Skeletal muscle tissue (tissue), 3 donors: ENCODE measurements at regions not wholly inside any gene's neighbourhood (a gene's known extent, or its start where the extent isn't known, plus 50 kb on each side); places are given as distances from the start of the nearest gene placed in this dataset.

Source experiments
- H3K27ac ChIP-seq: one replicate; pipeline ENCODE4 v1.7.0; 2013; ENCODE audit warnings: mild to moderate bottlenecking, low read depth, low read length, inconsistent platforms
- H3K27me3 ChIP-seq, 3 donors: one replicate each; pipeline ENCODE4 v1.7.0; 2013; ENCODE audit warnings: low read length in 3 of 3; ENCODE audit not compliant: control insufficient read depth in 3 of 3, insufficient read depth in 3 of 3
- H3K36me3 ChIP-seq, 3 donors: one replicate each; pipeline ENCODE4 v1.7.0; 2013; ENCODE audit warnings: low read length in 3 of 3; ENCODE audit not compliant: control insufficient read depth in 3 of 3, insufficient read depth in 3 of 3
- H3K4me1 ChIP-seq, 3 donors: one replicate each; pipeline ENCODE4 v1.7.0; 2013; ENCODE audit warnings: low read length in 3 of 3, mild to moderate bottlenecking in 3 of 3; ENCODE audit not compliant: control insufficient read depth in 3 of 3, insufficient read depth in 3 of 3
- H3K4me3 ChIP-seq, 3 donors: one replicate each; pipeline ENCODE4 v1.7.0; 2013; ENCODE audit warnings: low read length in 3 of 3
- H3K9ac ChIP-seq, 3 donors: one replicate each; pipeline ENCODE4 v1.7.0; 2013; ENCODE audit warnings: low read length in 3 of 3, mild to moderate bottlenecking in 3 of 3, moderate library complexity in 2 of 3, low read depth in 1 of 3
- H3K9me3 ChIP-seq, 3 donors: one replicate each; pipeline ENCODE4 v1.7.0; 2013; ENCODE audit warnings: low read length in 3 of 3; ENCODE audit not compliant: control insufficient read depth in 3 of 3
- donor health status: Osteomylitis.

DNA sequence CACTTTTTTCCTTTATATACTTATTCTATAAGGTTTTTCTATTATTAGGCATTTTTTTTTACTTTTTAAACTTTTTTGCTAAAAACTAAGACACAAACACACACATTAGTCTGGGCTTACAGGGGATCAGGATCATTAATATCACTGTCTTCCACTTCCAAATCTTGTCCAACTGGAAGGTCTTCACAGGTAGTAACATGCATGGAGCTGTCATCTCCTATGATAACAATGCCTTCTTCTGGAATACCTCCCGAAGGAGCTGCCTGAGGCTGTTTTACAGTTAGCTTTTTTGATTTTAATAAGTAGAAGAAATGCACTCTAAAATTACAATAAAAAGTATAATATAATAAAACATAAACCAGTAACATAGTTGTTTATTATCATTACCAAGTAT is 345.5 kb upstream of the PTGER4 start:
- Histone ChIP-seq H3K9ac (no peak overlapping the region), H3K4me3 (no peak overlapping the region), H3K27ac (no peak overlapping the region), H3K27me3 (no peaks in the 10 kb centered on the region), H3K36me3 (no peaks in the 10 kb centered on the region), H3K9me3 (no peaks in the 10 kb centered on the region), H3K4me1 (no peaks in the 10 kb centered on the region)

DNA sequence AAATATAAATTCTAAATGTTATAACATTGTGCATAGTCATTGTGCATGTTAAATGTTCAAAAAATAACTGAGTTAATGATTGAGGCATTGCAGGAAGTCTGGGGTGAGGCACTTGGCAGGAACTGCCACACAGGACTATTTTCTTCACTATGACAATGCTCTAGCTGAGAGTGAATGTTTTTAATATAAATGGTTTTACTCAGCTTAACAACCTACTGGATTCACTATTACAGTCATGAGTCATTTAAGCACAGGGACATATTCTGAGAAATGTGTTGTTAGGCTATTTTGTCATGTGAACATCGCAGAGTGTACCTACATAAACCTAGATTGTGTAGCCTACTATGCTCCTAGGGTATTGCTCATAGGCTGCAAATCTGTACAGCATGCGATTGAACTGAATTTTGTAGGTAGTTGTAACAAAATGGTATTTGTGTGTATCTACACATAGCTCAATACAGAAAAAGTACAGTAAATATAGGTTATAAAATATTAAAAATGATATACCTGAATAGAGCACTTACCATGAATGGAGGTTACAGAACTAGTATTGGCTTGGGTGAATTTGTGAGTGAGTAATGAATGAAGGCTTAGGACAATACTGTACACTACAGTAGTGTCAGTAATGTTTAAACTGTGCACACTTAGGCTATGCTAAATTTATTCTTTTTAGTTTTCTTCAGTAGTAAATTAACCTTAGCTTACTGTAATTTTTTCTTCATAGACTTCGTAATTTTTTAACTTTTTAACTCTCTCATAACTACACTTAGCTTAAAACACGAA is 346.1 kb upstream of the PTGER4 start:
- no peak overlapping the region for H3K9ac ChIP-seq
- no peak overlapping the region for H3K27ac ChIP-seq

DNA sequence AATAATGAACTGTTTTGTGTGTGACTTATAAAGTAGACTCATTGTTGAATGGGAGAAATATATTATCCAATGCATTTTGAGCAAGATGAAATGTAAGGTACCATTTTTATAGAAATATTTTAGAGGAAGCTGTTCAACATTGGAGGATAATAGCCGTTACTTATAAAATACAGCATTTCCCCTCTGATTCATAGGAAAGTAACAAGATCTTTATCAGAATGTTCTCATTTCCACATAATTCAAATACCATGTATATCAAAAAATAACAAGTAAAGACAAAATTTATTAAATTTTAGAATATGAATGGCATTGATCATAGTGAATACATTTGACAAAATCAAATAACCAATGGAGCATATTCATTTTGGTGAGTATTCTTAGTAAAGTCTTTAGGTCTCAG is 346.7 kb upstream of the PTGER4 start:
- Histone ChIP-seq H3K27me3 (no peaks in the 10 kb centered on the region), H3K4me1 (no peaks in the 10 kb centered on the region), H3K9me3 (no peaks in the 10 kb centered on the region), H3K4me3 (no peak overlapping the region), H3K27ac (no peak overlapping the region), H3K36me3 (no peaks in the 10 kb centered on the region), H3K9ac (no peak overlapping the region)

More for the DNA sequence above, 346.1 kb upstream of the PTGER4 start:
- no peaks in the 10 kb centered on the region for H3K36me3 ChIP-seq
- no peak overlapping the region for H3K4me3 ChIP-seq
- no peaks in the 10 kb centered on the region for H3K4me1 ChIP-seq
- no peaks in the 10 kb centered on the region for H3K27me3 ChIP-seq
- no peaks in the 10 kb centered on the region for H3K9me3 ChIP-seq

DNA sequence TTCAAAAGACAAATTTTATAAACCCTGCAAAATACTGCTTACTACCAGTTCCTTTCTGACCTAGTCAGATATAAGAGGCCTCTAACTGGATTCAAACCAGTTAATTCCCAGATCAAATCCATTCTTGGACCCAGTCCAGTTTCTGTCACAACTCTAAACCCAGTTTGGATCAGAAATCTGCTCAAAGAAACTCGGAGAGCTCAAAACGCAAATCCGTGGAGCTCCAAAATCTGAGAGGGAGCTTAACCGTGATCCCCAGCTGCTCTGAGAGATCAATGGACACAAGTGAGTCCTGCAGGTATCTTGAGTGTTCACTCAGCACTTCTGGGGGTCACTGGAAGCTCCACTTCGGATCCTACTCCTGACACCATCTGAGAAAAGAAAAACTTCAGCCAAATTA is 348.1 kb upstream of the PTGER4 start:
- Histone ChIP-seq H3K36me3 (no peaks in the 10 kb centered on the region), H3K9me3 (no peaks in the 10 kb centered on the region), H3K27ac (no peak overlapping the region), H3K27me3 (no peaks in the 10 kb centered on the region), H3K4me3 (no peak overlapping the region), H3K9ac (no peak overlapping the region), H3K4me1 (no peaks in the 10 kb centered on the region)

DNA sequence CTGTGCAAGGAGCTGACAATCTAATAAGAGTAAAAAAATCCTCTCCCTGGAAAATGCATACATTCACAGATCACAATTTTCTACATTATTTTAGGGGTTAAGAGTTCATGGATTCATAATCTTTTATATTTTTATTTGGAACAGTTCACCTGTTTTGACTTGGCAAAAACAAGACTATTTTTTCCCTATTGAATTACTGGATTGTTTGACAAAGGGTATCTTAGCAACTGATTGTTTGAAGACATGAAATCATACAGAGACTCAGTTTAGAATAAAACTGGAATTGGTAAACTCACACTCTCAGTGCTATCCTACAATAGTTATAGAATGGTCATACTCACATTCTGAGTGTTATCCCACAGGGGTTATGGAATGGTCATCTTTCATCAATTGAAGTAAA is 358.2 kb upstream of the PTGER4 start:
- no peak overlapping the region for H3K27ac ChIP-seq
- H3K27me3 ChIP-seq: no peaks in the 10 kb centered on the region
- no peak overlapping the region for H3K4me3 ChIP-seq
- no peaks in the 10 kb centered on the region for H3K36me3 ChIP-seq
- no peaks in the 10 kb centered on the region for H3K4me1 ChIP-seq
- no peak overlapping the region for H3K9ac ChIP-seq
- no peaks in the 10 kb centered on the region for H3K9me3 ChIP-seq

DNA sequence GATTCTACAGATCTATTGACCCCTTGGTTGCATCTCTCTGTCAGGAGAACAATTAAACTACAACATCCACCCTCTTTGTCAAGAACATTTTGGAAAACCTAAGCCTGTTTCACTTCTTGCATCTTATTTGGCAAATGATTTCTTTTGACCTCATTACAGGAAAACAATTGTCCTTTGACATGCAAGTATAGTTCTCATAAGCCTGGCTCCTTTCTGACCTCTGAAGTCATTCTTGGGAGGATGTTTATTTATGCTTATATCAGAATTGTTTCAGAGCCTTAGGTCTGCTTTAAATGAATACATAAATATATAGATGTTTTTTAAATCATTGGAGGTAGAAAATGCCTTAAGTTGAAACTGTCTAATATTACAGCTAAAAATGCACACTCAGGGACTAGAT is 361.3 kb upstream of the PTGER4 start:
- no peaks in the 10 kb centered on the region for H3K27me3 ChIP-seq
- no peaks in the 10 kb centered on the region for H3K36me3 ChIP-seq
- no peaks in the 10 kb centered on the region for H3K4me1 ChIP-seq
- no peaks in the 10 kb centered on the region for H3K9me3 ChIP-seq
- H3K4me3 ChIP-seq: no peak overlapping the region
- no peak overlapping the region for H3K27ac ChIP-seq
- H3K9ac ChIP-seq: no peak overlapping the region

DNA sequence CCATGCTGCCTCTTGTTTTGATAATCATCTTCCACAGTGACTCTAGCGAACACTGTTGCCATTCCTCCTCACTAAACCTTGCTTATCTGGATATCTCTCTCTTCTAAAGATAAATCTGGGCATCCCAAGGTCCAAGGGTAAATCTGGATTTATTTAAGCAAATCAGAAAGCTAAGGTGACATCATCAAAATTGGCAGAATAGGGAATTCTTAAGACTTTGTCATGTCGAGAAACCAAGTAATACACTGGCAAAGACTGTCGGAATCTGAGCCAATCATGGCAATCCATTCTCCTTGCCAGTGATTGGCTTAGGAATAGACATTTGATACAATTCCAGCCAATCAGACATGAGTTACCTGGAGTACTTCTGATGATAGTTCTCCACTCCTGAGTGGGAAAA is 362.7 kb upstream of the PTGER4 start:
- no peaks in the 10 kb centered on the region for H3K4me1 ChIP-seq
- no peak overlapping the region for H3K4me3 ChIP-seq
- no peaks in the 10 kb centered on the region for H3K27me3 ChIP-seq
- H3K9me3 ChIP-seq: no peaks in the 10 kb centered on the region
- no peaks in the 10 kb centered on the region for H3K36me3 ChIP-seq
- no peak overlapping the region for H3K9ac ChIP-seq
- no peak overlapping the region for H3K27ac ChIP-seq

DNA sequence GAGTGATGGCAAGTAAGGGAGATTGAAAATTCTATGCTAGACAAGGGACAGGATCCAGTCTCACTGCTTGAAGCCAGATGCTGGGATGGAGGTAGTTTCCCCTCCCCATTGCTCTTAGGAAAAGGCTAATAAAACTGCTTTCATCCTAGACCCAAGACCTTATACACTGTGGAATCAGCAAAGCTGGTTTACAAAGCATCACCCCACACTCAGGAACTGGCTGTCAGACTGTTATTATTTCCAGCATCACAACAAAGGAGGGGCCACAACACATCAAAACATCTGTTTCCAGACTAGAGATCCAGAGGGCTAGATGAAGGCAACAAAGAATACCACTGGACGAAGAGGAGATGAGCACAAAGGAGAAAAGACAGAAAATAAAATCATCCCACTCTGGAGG is 364.6 kb upstream of the PTGER4 start:
- Histone ChIP-seq H3K27me3 (no peaks in the 10 kb centered on the region), H3K9me3 (no peaks in the 10 kb centered on the region), H3K36me3 (no peaks in the 10 kb centered on the region)

DNA sequence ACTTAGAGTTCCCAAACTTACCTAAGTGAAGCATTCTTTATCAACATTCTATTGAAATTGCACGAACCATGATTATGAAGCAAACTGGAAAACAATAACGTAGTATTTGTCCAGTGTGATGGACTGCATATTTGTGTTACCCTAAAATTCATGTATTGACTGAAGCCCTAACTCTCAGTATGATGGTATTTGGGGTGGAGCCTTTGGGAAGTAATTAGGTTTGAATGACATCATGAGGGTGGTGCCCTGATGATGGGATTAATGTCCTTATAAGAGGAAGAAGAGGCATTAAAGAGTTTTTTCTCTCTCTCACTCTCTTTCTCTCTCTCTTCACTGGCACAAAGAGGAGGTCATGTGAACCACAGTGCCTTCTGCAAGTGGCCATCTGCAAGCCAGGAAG is 365.4 kb upstream of the PTGER4 start:
- Histone ChIP-seq H3K9me3 (no peaks in the 10 kb centered on the region), H3K9ac (no peak overlapping the region), H3K4me3 (no peak overlapping the region), H3K36me3 (no peaks in the 10 kb centered on the region), H3K27ac (no peak overlapping the region), H3K4me1 (no peaks in the 10 kb centered on the region), H3K27me3 (no peaks in the 10 kb centered on the region)

More for the DNA sequence above, 364.6 kb upstream of the PTGER4 start:
- Histone ChIP-seq H3K4me1 (no peaks in the 10 kb centered on the region), H3K9ac (no peak overlapping the region), H3K27ac (no peak overlapping the region), H3K4me3 (no peak overlapping the region)

DNA sequence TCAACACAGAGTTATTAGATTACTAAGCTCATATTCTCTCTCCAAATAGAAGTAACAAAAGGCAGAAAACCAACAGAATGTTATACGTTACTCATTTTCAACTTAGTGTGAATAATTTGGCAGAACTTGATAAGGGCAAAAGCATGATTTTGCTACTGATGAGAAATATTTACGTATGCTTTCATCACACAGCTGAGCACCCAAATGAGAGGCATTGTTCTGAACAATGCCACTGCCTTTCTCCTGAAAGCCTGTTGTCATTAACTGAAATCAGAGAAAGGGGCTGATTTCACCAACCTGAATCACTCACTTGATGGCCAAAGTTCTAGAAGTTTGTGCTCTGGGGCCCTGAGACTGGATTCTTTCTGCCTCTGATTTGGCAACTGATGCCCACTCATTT is 367.5 kb upstream of the PTGER4 start:
- no peak overlapping the region for H3K9ac ChIP-seq
- no peaks in the 10 kb centered on the region for H3K36me3 ChIP-seq
- no peaks in the 10 kb centered on the region for H3K9me3 ChIP-seq
- no peak overlapping the region for H3K27ac ChIP-seq
- no peak overlapping the region for H3K4me3 ChIP-seq
- H3K27me3 ChIP-seq: no peaks in the 10 kb centered on the region
- no peaks in the 10 kb centered on the region for H3K4me1 ChIP-seq
